ENCODE measurements at regions not wholly inside any gene's neighbourhood (a gene's known extent, or its start where the extent isn't known, plus 50 kb on each side); places are given as distances from the start of the nearest gene placed in this dataset.

GRCh38 chr4:95898226-95898625 lies 58.3 kb downstream of the PDHA2 start:
- H3K27me3 Mint-ChIP-seq (ENCODE audit: insufficient read depth, unreplicated experiment): no peaks in the 10 kb centered on the region
- H3K4me3 ChIP-seq (ENCODE audit: low read depth, low read length): no peak overlapping the region
- no TSS peak for BruUV-seq (replicated peaks)
- POLR2A ChIA-PET: no interaction called here
- H3K27me3 ChIP-seq (replicated peaks; ENCODE audit: control insufficient read depth, insufficient read depth, low read length): no peaks in the 10 kb centered on the region
- no peaks in the 10 kb centered on the region for H3K4me1 Mint-ChIP-seq (ENCODE audit: low read depth, unreplicated experiment)
- intact Hi-C loops (cut with micrococcal nuclease; ENCODE audit: unreplicated experiment): loop anchor here (5.0 kb wide), 1 partner anchor 61 kb away; no protein-coding TSS in a partner anchor
- H3K36me3 ChIP-seq (ENCODE audit: control insufficient read depth, insufficient read depth, low read length): no peaks in the 10 kb centered on the region
- CTCF ChIA-PET: no interaction called here
- no peaks in the 10 kb centered on the region for H3K9me3 ChIP-seq
- no peaks in the 10 kb centered on the region for H3K4me1 ChIP-seq
- TF ChIP-seq CTCF (IDR thresholded peaks at IDR 0.05; ENCODE audit: insufficient read depth in 1 of 2, low read depth in 1 of 2, low read length in 1 of 2, severe bottlenecking in 1 of 2, unreplicated experiment in 1 of 2): no peak
- H3K9me3 Mint-ChIP-seq (ENCODE audit: unreplicated experiment): no peaks in the 10 kb centered on the region
- no peak overlapping the region for H3K4me3 Mint-ChIP-seq (ENCODE audit: unreplicated experiment)
- H3K27ac Mint-ChIP-seq (ENCODE audit: unreplicated experiment): no peak overlapping the region
- DNase-seq: no peak
- no peaks in the 10 kb centered on the region for H3K36me3 Mint-ChIP-seq (ENCODE audit: insufficient read depth, unreplicated experiment)

- TF ChIP-seq CTCF (IDR thresholded peaks at IDR 0.05; ENCODE audit: insufficient read depth in 1 of 2, low read depth in 1 of 2, low read length in 1 of 2, severe bottlenecking in 1 of 2, unreplicated experiment in 1 of 2): no peak
- H3K36me3 ChIP-seq (ENCODE audit: control insufficient read depth, insufficient read depth, low read length): no peaks in the 10 kb centered on the region
- no peaks in the 10 kb centered on the region for H3K27me3 Mint-ChIP-seq (ENCODE audit: insufficient read depth, unreplicated experiment)
- H3K9me3 ChIP-seq: no peaks in the 10 kb centered on the region
- no peaks in the 10 kb centered on the region for H3K4me1 Mint-ChIP-seq (ENCODE audit: low read depth, unreplicated experiment)
- BruUV-seq (replicated peaks): no TSS peak
- no peaks in the 10 kb centered on the region for H3K9me3 Mint-ChIP-seq (ENCODE audit: unreplicated experiment)
- H3K27ac Mint-ChIP-seq (ENCODE audit: unreplicated experiment): no peak overlapping the region
- no peak overlapping the region for H3K4me3 ChIP-seq (ENCODE audit: low read depth, low read length)
- H3K4me1 ChIP-seq: no peaks in the 10 kb centered on the region
- POLR2A ChIA-PET: no interaction called here
- intact Hi-C loops (cut with micrococcal nuclease; ENCODE audit: unreplicated experiment): no loop called here
- no peak overlapping the region for H3K4me3 Mint-ChIP-seq (ENCODE audit: unreplicated experiment)
- H3K36me3 Mint-ChIP-seq (ENCODE audit: insufficient read depth, unreplicated experiment): no peaks in the 10 kb centered on the region
- no peak for DNase-seq
- no peaks in the 10 kb centered on the region for H3K27me3 ChIP-seq (replicated peaks; ENCODE audit: control insufficient read depth, insufficient read depth, low read length)
- CTCF ChIA-PET: no interaction called here
These were observed 69.3 kb downstream of the PDHA2 start for GRCh38 chr4:95909211-95909610.

- no peaks in the 10 kb centered on the region for H3K27me3 ChIP-seq (replicated peaks; ENCODE audit: control insufficient read depth, insufficient read depth, low read length)
- H3K9me3 Mint-ChIP-seq (ENCODE audit: unreplicated experiment): no peaks in the 10 kb centered on the region
- H3K4me1 ChIP-seq: no peaks in the 10 kb centered on the region
- no peak for TF ChIP-seq CTCF (IDR thresholded peaks at IDR 0.05; ENCODE audit: insufficient read depth in 1 of 2, low read depth in 1 of 2, low read length in 1 of 2, severe bottlenecking in 1 of 2, unreplicated experiment in 1 of 2)
- H3K4me1 Mint-ChIP-seq (ENCODE audit: low read depth, unreplicated experiment): no peaks in the 10 kb centered on the region
- ChIA-PET POLR2A (no interaction called here), CTCF (no interaction called here)
- H3K27me3 Mint-ChIP-seq (ENCODE audit: insufficient read depth, unreplicated experiment): no peaks in the 10 kb centered on the region
- H3K36me3 ChIP-seq (ENCODE audit: control insufficient read depth, insufficient read depth, low read length): no peaks in the 10 kb centered on the region
- intact Hi-C loops (cut with micrococcal nuclease; ENCODE audit: unreplicated experiment): no loop called here
- no peaks in the 10 kb centered on the region for H3K9me3 ChIP-seq
- no TSS peak for BruUV-seq (replicated peaks)
- H3K4me3 Mint-ChIP-seq (ENCODE audit: unreplicated experiment): no peak overlapping the region
- no peak overlapping the region for H3K4me3 ChIP-seq (ENCODE audit: low read depth, low read length)
- H3K27ac Mint-ChIP-seq (ENCODE audit: unreplicated experiment): no peak overlapping the region
- DNase-seq: no peak
- no peaks in the 10 kb centered on the region for H3K36me3 Mint-ChIP-seq (ENCODE audit: insufficient read depth, unreplicated experiment)
These were observed 70.9 kb downstream of the PDHA2 start for GRCh38 chr4:95910749-95911148.
